ENCODE measurements at regions not wholly inside any gene's neighbourhood (a gene's known extent, or its start where the extent isn't known, plus 50 kb on each side); places are given as distances from the start of the nearest gene placed in this dataset.

GRCh38 chr13:90502153-90502552, 845.3 kb upstream of the MIR17HG start:
- no peak for TF ChIP-seq CTCF (IDR thresholded peaks at IDR 0.05)
- TF ChIP-seq POLR2A (IDR thresholded peaks at IDR 0.05), result no peak
- TF ChIP-seq POLR2AphosphoS5 (IDR thresholded peaks at IDR 0.05), result no peak
